ENCODE measurements at regions not wholly inside any gene's neighbourhood (a gene's known extent, or its start where the extent isn't known, plus 50 kb on each side); places are given as distances from the start of the nearest gene placed in this dataset.
A peak's percentile ranks its signal among the peaks of the same experiment; 100 is the strongest.

- no peak for DNase-seq
- intact Hi-C loops (cut with DNase I) = no loop called here
- H3K36me3 ChIP-seq = no peaks in the 10 kb centered on the region
- ATAC-seq = peak in 1 of 2 donors; percentile 28
- H3K4me3 ChIP-seq = no peak overlapping the region
- H3K4me1 ChIP-seq = no peaks in the 10 kb centered on the region
- no peak for TF ChIP-seq CTCF (IDR thresholded peaks at IDR 0.05)
- no peaks in the 10 kb centered on the region for H3K27me3 ChIP-seq (ENCODE audit: low read depth)
- no peaks in the 10 kb centered on the region for H3K9me3 ChIP-seq
- H3K27ac ChIP-seq = no peak overlapping the region
Measured at GRCh38 chr10:4453950-4454349, 372.1 kb upstream of the AKR1E2 start.

GRCh38 chr10:4453276-4453675, 372.7 kb upstream of the AKR1E2 start:
- no peaks in the 10 kb centered on the region for H3K27me3 ChIP-seq (ENCODE audit: low read depth)
- DNase-seq = no peak
- no peak overlapping the region for H3K4me3 ChIP-seq

GRCh38 chr10:4450981-4451908, 374.8 kb upstream of the AKR1E2 start:
- DNase-seq = no peak
- Histone ChIP-seq H3K27ac (no peak overlapping the region), H3K4me1 (no peaks in the 10 kb centered on the region), H3K36me3 (no peaks in the 10 kb centered on the region), H3K9me3 (no peaks in the 10 kb centered on the region), H3K4me3 (no peak overlapping the region), H3K27me3 (ENCODE audit: low read depth) (no peaks in the 10 kb centered on the region)
- intact Hi-C loops (cut with DNase I) = no loop called here
- ATAC-seq = no peak
- TF ChIP-seq CTCF (IDR thresholded peaks at IDR 0.05) = no peak

More at GRCh38 chr10:4453276-4453675, 372.7 kb upstream of the AKR1E2 start:
- no peaks in the 10 kb centered on the region for H3K36me3 ChIP-seq
- intact Hi-C loops (cut with DNase I) = no loop called here
- H3K4me1 ChIP-seq = no peaks in the 10 kb centered on the region
- H3K9me3 ChIP-seq = no peaks in the 10 kb centered on the region
- ATAC-seq = no peak
- H3K27ac ChIP-seq = no peak overlapping the region
- no peak for TF ChIP-seq CTCF (IDR thresholded peaks at IDR 0.05)

GRCh38 chr10:4450169-4450568, 375.8 kb upstream of the AKR1E2 start:
- DNase-seq = no peak
- Histone ChIP-seq H3K36me3 (no peaks in the 10 kb centered on the region), H3K9me3 (no peaks in the 10 kb centered on the region), H3K27ac (no peak overlapping the region), H3K4me3 (no peak overlapping the region), H3K27me3 (ENCODE audit: low read depth) (no peaks in the 10 kb centered on the region), H3K4me1 (no peaks in the 10 kb centered on the region)
- ATAC-seq = no peak
- no peak for TF ChIP-seq CTCF (IDR thresholded peaks at IDR 0.05)
- intact Hi-C loops (cut with DNase I) = no loop called here

GRCh38 chr10:4448030-4448429, 378.0 kb upstream of the AKR1E2 start:
- intact Hi-C loops (cut with DNase I) = no loop called here
- H3K27me3 ChIP-seq (ENCODE audit: low read depth) = no peaks in the 10 kb centered on the region
- no peaks in the 10 kb centered on the region for H3K36me3 ChIP-seq
- ATAC-seq (no peak), DNase-seq (no peak)
- H3K4me1 ChIP-seq = no peaks in the 10 kb centered on the region
- H3K4me3 ChIP-seq = no peak overlapping the region
- no peak overlapping the region for H3K27ac ChIP-seq
- H3K9me3 ChIP-seq = peaks cover 6% of the 10 kb centered on the region
- TF ChIP-seq CTCF (IDR thresholded peaks at IDR 0.05) = no peak

Data from lower lobe of right lung (tissue), 2 donors.